GM19397 (cell line): ENCODE measurements at regions not wholly inside any gene's neighbourhood (a gene's known extent, or its start where the extent isn't known, plus 50 kb on each side); places are given as distances from the start of the nearest gene placed in this dataset.

Experiments used
- ATAC-seq: cut with Tn5 transposase; IDR thresholded peaks from one replicate; pipeline ENCODE4 v1.9.1; 2021; ENCODE audit warnings: mild to moderate bottlenecking, moderate library complexity; ENCODE audit not compliant: unreplicated experiment

GRCh38 chr21:16071761-16072160, 342.0 kb downstream of the USP25 start:
- ATAC-seq, result no peak

- ATAC-seq, result no peak
Measured at GRCh38 chr21:16072221-16072620, 342.4 kb downstream of the USP25 start.

- no peak for ATAC-seq
Measured at GRCh38 chr21:16072737-16073136, 343.0 kb downstream of the USP25 start.

- ATAC-seq, result no peak
Measured at GRCh38 chr21:16073586-16073985, 343.8 kb downstream of the USP25 start.

GRCh38 chr21:16074950-16075489, 345.2 kb downstream of the USP25 start:
- no peak for ATAC-seq

GRCh38 chr21:16075649-16076282, 346.0 kb downstream of the USP25 start:
- ATAC-seq, result no peak

- ATAC-seq, result no peak
Measured at GRCh38 chr21:16076465-16076864, 346.7 kb downstream of the USP25 start.

GRCh38 chr21:16078382-16078781, 348.6 kb downstream of the USP25 start:
- no peak for ATAC-seq

- ATAC-seq, result no peak
Measured at GRCh38 chr21:16079830-16080229, 350.0 kb downstream of the USP25 start.

- ATAC-seq, result no peak
Measured at GRCh38 chr21:16081304-16081703, 351.5 kb downstream of the USP25 start.

GRCh38 chr21:16082038-16082816, 352.4 kb downstream of the USP25 start:
- ATAC-seq, result no peak

GRCh38 chr21:16084776-16085364, 355.1 kb downstream of the USP25 start:
- ATAC-seq, result no peak

- ATAC-seq, result no peak
Measured at GRCh38 chr21:16085421-16085820, 355.6 kb downstream of the USP25 start.

- no peak for ATAC-seq
Measured at GRCh38 chr21:16086121-16086520, 356.3 kb downstream of the USP25 start.

- no peak for ATAC-seq
Measured at GRCh38 chr21:16086936-16087335, 357.2 kb downstream of the USP25 start.

GRCh38 chr21:16087523-16087922, 357.7 kb downstream of the USP25 start:
- ATAC-seq, result no peak

- ATAC-seq, result no peak
Measured at GRCh38 chr21:16088056-16088455, 358.3 kb downstream of the USP25 start.

- no peak for ATAC-seq
Measured at GRCh38 chr21:16095005-16095404, 365.2 kb downstream of the USP25 start.

- no peak for ATAC-seq
Measured at GRCh38 chr21:16096988-16097387, 367.2 kb downstream of the USP25 start.

- no peak for ATAC-seq
Measured at GRCh38 chr21:16102113-16102512, 372.3 kb downstream of the USP25 start.

GRCh38 chr21:16108561-16109075, 378.8 kb downstream of the USP25 start:
- no peak for ATAC-seq
